Thyroid gland (tissue), 4 donors: ENCODE measurements at regions not wholly inside any gene's neighbourhood (a gene's known extent, or its start where the extent isn't known, plus 50 kb on each side); places are given as distances from the start of the nearest gene placed in this dataset.

Experiments
- POLR2A ChIP-seq, 2 donors: fragments of 450-650 bp; IDR thresholded peaks; one replicate each; pipeline ENCODE4 v1.6.1; 2017; ENCODE audit warnings: antibody characterized with exemption in 2 of 2, mild to moderate bottlenecking in 2 of 2, moderate library complexity in 1 of 2
- TF ChIP-seq, protein P1 (sequence below), 6 experiments: fragments of 200-600 bp in 3 of 6; fragments of 450-650 bp in 3 of 6; sonication (generic) in 3 of 6; IDR thresholded peaks; one replicate each; pipeline ENCODE4 v1.5.1; 2016 to 2019; ENCODE audit warnings: antibody characterized with exemption in 6 of 6, mild to moderate bottlenecking in 2 of 6, inconsistent platforms in 1 of 6, moderate library complexity in 1 of 6

DNA sequence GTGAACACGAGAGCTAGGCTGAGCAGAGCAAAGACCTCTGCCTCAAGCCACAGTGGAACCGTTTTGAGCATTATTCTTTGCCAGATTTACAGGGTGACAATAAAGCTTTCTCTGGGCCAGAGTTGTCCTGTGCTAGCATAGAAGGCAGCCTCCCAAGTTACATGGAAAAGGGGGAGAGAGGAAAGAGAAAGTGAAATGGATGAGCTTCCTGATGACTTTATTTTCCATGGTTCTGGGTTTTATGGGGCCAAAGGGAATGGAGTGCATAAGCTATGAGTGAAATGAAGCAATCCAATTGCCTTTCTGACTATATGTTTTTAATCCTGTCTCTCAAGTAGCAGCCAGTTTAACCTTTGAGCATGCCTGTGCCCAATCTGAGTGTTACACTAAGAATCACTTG is 428.4 kb downstream of the COG6 start:
- TF ChIP-seq, protein P1, sequence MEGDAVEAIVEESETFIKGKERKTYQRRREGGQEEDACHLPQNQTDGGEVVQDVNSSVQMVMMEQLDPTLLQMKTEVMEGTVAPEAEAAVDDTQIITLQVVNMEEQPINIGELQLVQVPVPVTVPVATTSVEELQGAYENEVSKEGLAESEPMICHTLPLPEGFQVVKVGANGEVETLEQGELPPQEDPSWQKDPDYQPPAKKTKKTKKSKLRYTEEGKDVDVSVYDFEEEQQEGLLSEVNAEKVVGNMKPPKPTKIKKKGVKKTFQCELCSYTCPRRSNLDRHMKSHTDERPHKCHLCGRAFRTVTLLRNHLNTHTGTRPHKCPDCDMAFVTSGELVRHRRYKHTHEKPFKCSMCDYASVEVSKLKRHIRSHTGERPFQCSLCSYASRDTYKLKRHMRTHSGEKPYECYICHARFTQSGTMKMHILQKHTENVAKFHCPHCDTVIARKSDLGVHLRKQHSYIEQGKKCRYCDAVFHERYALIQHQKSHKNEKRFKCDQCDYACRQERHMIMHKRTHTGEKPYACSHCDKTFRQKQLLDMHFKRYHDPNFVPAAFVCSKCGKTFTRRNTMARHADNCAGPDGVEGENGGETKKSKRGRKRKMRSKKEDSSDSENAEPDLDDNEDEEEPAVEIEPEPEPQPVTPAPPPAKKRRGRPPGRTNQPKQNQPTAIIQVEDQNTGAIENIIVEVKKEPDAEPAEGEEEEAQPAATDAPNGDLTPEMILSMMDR (IDR thresholded peaks at IDR 0.05) = no peak
- no peak for TF ChIP-seq POLR2A (IDR thresholded peaks at IDR 0.05)
